Endothelial cell (in vitro differentiated cells): ENCODE measurements at regions not wholly inside any gene's neighbourhood (a gene's known extent, or its start where the extent isn't known, plus 50 kb on each side); places are given as distances from the start of the nearest gene placed in this dataset.

Experiments used
- DNase-seq: peaks from one replicate; pipeline ENCODE4 v3.0.0; 2021; ENCODE audit warnings: low spot score
- H3K27ac Mint-ChIP-seq: one replicate; pipeline ENCODE4 v1.8.0; 2021; ENCODE audit warnings: mixed read lengths, inconsistent platforms; ENCODE audit not compliant: unreplicated experiment
- H3K27me3 Mint-ChIP-seq: one replicate; pipeline ENCODE4 v1.8.0; 2021; ENCODE audit warnings: mild to moderate bottlenecking, moderate library complexity, mixed read lengths, inconsistent platforms; ENCODE audit not compliant: unreplicated experiment
- H3K36me3 Mint-ChIP-seq: one replicate; pipeline ENCODE4 v1.8.0; 2021; ENCODE audit warnings: mild to moderate bottlenecking, low read depth, mixed read lengths, inconsistent platforms; ENCODE audit not compliant: unreplicated experiment
- H3K4me1 Mint-ChIP-seq: one replicate; pipeline ENCODE4 v1.8.0; 2021; ENCODE audit warnings: mild to moderate bottlenecking, mixed read lengths, inconsistent platforms; ENCODE audit not compliant: unreplicated experiment
- H3K4me3 Mint-ChIP-seq: one replicate; pipeline ENCODE4 v1.8.0; 2021; ENCODE audit warnings: mild to moderate bottlenecking, mixed read lengths, inconsistent platforms; ENCODE audit not compliant: unreplicated experiment
- H3K9me3 Mint-ChIP-seq: one replicate; pipeline ENCODE4 v1.8.0; 2021; ENCODE audit warnings: mixed read lengths, inconsistent platforms; ENCODE audit not compliant: unreplicated experiment
- CTCF ChIP-seq: fragments of 200-600 bp; sonication (generic); IDR thresholded peaks from one replicate; pipeline ENCODE4 v1.5.0; 2021; ENCODE audit warnings: antibody characterized with exemption; ENCODE audit not compliant: unreplicated experiment

GRCh38 chr9:108783731-108784495, 71.9 kb downstream of the ACTL7B start:
- Mint-ChIP-seq H3K27ac (peak overlapping the region; percentile 39), H3K36me3 (no peaks in the 10 kb centered on the region), H3K4me3 (no peak overlapping the region), H3K27me3 (no peaks in the 10 kb centered on the region), H3K4me1 (peaks cover 17% of the 10 kb centered on the region), H3K9me3 (no peaks in the 10 kb centered on the region)
- TF ChIP-seq CTCF = no peak
- no peak for DNase-seq

- Mint-ChIP-seq H3K4me1 (peaks cover 17% of the 10 kb centered on the region), H3K4me3 (no peak overlapping the region), H3K27me3 (no peaks in the 10 kb centered on the region), H3K9me3 (no peaks in the 10 kb centered on the region), H3K36me3 (no peaks in the 10 kb centered on the region), H3K27ac (no peak overlapping the region)
- TF ChIP-seq CTCF = no peak
- no peak for DNase-seq
These were observed 72.5 kb downstream of the ACTL7B start for GRCh38 chr9:108783326-108783725.

- Mint-ChIP-seq H3K4me1 (peaks cover 17% of the 10 kb centered on the region), H3K27ac (no peak overlapping the region)
- no peak for DNase-seq
These were observed 74.6 kb downstream of the ACTL7B start for GRCh38 chr9:108780942-108781734.

GRCh38 chr9:108779551-108780325, 76.0 kb downstream of the ACTL7B start:
- no peak for DNase-seq
- H3K4me1 Mint-ChIP-seq = peaks cover 17% of the 10 kb centered on the region
- no peak for TF ChIP-seq CTCF
- H3K9me3 Mint-ChIP-seq = no peaks in the 10 kb centered on the region
- no peak overlapping the region for H3K27ac Mint-ChIP-seq
- no peak overlapping the region for H3K4me3 Mint-ChIP-seq
- no peaks in the 10 kb centered on the region for H3K27me3 Mint-ChIP-seq
- no peaks in the 10 kb centered on the region for H3K36me3 Mint-ChIP-seq

More at GRCh38 chr9:108780942-108781734, 74.6 kb downstream of the ACTL7B start:
- H3K36me3 Mint-ChIP-seq = no peaks in the 10 kb centered on the region
- no peak overlapping the region for H3K4me3 Mint-ChIP-seq
- no peaks in the 10 kb centered on the region for H3K27me3 Mint-ChIP-seq
- TF ChIP-seq CTCF = no peak
- no peaks in the 10 kb centered on the region for H3K9me3 Mint-ChIP-seq
